GM18861 (cell line): ENCODE measurements at regions not wholly inside any gene's neighbourhood (a gene's known extent, or its start where the extent isn't known, plus 50 kb on each side); places are given as distances from the start of the nearest gene placed in this dataset.
"Not testable (repeated sequence)": the region's sequence is repeated elsewhere in the genome, so short reads cannot be mapped to it uniquely, and the experiment has no call there.

Source experiments
- ATAC-seq: cut with Tn5 transposase; IDR thresholded peaks from one replicate; pipeline ENCODE4 v1.9.1; 2021; ENCODE audit not compliant: unreplicated experiment

- no peak for ATAC-seq
These were observed 87.7 kb downstream of the IYD start for GRCh38 chr6:150456466-150456865.

- ATAC-seq = no peak
These were observed 88.3 kb downstream of the IYD start for GRCh38 chr6:150456902-150457643.

- no peak for ATAC-seq
These were observed 89.8 kb downstream of the IYD start for GRCh38 chr6:150458579-150458978.

GRCh38 chr6:150463852-150464251 is 95.0 kb downstream of the IYD start:
- no peak for ATAC-seq

- no peak for ATAC-seq
These were observed 96.2 kb downstream of the IYD start for GRCh38 chr6:150464966-150465365.

DNA sequence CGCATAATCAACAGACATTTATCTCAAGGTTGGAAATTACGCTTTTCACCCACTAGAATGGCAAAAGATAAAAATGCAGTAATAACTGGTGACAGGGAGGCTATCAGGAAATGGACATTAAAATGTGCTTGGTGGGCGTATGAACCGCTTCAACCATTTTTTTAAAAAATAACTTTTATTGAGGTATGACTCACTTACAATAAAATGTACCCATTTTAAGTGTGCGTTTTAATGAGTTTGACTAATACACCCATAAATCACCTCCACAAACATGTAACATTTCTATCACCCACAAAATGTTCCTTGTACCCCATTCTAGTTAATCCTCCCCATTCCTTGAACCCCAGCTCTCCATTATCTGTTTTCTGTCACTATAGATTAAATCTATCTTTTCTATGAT is 96.8 kb downstream of the IYD start:
- ATAC-seq = no peak

DNA sequence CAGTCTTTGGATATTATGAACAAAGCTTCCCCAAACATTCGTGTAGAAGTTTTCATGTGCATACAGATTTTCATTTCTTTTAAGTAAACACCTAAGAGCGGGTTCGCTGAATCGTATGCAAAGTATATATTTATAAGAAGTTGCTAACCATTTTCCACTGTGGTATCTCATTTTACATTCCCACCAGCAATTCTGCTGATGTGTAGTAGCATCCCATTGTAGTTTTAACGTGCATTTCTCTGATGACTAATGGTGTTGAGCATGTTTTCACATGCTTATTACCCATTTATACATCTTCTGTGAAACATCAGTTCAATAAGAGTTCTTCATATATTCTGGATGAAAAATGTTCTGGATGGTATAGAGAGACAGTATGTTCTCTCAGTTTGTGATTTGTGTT is 97.4 kb downstream of the IYD start:
- ATAC-seq = no peak

- no peak for ATAC-seq
These were observed 101.3 kb downstream of the IYD start for GRCh38 chr6:150470131-150470530.

DNA sequence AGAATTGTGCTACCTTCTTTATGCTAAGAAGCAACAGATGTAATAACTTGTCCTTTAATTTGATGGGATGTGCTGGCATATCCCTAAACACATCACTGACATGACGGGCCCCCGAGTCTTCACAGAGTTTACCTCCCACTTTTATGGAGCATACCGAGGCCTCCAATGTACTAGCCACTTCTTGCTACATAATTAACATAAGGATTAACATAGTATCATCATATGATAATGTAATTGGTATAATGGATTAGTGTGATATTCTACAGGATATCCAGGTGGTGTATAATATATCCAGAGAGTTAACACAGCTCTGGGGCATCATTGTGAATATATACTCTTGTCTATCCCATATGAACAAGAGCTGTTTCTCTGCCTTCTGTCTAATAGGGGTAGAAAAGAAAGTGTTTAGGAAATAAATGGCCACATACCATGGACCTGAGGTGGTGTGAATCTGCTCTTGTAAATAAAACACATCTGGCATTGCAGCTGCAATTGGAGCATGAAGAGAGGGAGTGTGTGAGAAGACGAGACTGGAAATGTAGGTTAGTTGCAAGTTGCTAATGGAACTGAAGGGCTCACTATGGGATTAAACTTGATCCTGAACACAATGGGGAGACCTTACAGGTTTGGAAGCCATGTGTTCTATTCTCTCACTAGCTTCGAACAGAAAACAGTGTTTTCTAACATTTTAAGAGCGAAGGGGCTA is 102.3 kb downstream of the IYD start:
- ATAC-seq = no peak

DNA sequence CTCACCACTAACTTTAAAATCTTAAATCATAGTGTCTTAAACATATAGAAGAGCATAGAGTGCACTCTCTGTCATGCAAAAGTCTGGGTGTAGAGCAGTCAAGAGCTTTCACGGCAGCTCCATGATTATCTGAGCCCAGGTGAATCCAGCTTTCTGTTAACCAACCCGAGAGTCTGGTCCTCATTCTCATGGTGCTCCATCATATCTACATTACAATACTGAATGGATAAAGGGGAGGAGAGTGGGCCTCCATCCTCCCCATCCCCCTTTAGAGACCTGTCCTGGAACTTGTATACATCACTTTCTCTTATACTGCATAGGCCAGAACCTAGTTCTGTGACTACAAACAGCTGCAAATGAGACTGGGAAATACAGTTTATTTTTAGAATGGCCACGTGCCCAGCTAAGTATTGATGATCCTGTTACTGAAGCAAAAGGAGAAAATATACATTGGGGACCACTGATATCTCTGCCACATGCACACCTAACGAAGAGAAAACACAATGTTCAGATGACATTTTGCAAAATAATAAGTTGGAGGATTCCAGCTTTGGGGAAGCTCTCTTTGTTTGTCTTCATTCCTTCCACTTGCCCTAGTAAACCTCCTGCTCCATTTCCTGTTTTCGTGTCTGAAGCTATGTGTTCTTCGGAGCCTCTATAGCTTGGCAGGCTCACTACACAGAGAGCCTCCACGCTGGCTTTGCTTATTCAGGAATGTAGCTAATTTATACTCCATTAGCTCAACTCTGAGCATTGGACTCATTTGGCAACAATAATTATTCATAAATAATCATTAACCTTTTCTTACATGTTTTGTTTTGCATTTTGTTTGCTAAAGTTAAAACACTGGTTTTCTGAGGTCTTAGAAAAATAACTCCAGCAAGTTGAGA is 110.1 kb downstream of the IYD start:
- no peak for ATAC-seq

- ATAC-seq = no peak
These were observed 114.1 kb downstream of the IYD start for GRCh38 chr6:150482883-150483409.

- no peak for ATAC-seq
These were observed 114.3 kb upstream of the PLEKHG1 start for GRCh38 chr6:150485161-150485958.

- ATAC-seq = no peak
These were observed 113.6 kb upstream of the PLEKHG1 start for GRCh38 chr6:150486048-150486447.

GRCh38 chr6:150490586-150490985 is 109.1 kb upstream of the PLEKHG1 start:
- ATAC-seq = no peak

DNA sequence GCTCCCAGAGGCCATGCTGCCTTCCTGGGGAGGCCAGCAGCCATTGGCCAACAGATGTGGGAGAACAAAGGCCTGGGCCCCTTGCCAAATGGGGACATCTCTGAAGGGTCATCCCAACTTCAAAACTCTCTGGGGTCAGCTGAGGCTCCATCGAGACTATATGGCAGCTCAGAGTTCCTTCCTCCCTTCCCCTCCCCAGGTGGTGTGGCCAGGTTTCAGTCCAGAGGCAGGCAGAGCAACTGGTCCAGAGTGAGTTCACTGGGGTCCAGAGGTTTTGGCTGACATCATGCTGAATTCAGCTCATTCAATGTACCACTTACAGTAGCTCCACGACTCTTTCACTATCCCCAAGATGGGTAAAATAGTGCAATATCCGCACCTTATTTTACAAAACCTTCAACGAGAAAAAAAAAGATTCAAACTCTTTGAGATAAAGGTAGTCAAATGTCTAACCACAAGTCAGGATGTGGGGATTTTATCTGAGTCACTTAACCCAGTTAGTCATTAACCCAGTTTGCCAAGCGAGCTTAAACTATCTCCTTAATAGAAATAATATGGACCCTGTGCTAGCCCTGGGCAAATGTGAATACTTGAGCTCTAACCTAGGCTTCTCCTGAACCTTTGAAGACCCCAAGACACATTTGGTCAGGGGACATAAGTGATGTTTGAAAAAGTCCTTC is 108.4 kb upstream of the PLEKHG1 start:
- ATAC-seq = peak; percentile 98

GRCh38 chr6:150491811-150492172 is 107.9 kb upstream of the PLEKHG1 start:
- no peak for ATAC-seq

DNA sequence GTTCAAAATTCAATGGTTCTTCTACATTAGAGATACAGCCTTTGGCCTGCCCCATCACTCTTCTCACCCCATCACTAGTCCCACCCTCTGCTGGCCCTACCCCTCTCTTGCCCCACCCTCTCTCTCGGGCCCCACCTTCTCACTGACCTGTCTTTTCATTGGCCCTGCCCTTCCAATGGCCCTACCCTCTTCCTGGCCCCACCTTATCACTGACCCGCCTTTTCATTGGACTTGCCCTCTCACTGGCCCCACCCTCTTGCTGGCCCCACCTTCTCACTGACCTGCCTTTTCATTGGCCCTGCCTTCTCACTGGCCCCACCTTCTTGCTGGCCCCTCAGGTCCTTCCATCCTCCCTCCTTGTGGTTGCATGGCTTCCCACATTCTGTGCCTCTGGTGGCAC is 107.2 kb upstream of the PLEKHG1 start:
- no peak for ATAC-seq

GRCh38 chr6:150492941-150493340 is 106.7 kb upstream of the PLEKHG1 start:
- ATAC-seq = no peak

DNA sequence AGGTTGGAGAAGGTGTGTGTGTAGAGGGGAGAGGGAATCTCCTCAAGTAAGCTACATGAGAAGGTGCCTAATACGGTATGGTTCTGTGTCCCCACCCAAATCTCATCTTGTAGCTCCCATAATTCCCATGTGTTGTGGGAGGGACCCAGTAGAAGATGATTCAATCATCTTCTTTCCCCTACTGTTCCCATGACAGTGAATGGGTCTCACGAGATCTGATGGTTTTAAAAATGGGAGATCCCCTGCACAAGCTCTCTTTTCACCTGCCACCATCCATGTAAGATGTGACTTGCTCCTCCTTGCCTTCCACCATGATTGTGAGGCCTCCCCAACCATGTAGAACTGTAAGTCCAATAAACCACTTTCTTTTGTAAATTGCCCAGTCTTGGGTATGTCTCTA is 106.1 kb upstream of the PLEKHG1 start:
- not testable (repeated sequence) for ATAC-seq

DNA sequence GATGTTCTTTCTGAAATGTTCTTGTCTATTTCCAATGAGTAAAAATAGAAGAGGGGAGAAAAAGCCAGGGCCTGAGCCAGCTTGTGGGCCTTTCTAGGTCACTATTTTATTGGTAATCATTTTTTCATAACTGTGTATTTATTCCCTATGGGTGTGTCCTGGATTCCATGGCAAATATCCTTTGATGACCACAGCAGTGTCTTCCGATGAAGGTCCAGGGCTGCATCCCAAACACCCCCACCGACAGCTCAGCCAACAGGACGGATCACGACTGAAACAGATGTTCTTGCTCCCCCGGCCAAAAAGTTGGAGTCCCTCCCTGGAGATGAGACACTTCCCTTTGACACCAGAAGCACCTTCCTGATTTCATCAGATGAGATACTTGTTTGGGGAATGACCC is 105.4 kb upstream of the PLEKHG1 start:
- ATAC-seq = no peak
